ENCODE measurements at regions not wholly inside any gene's neighbourhood (a gene's known extent, or its start where the extent isn't known, plus 50 kb on each side); places are given as distances from the start of the nearest gene placed in this dataset.

- no peak for TF ChIP-seq CTCF (IDR thresholded peaks at IDR 0.05; ENCODE audit: low read depth, low read length)
- Histone ChIP-seq H3K36me3 (no peaks in the 10 kb centered on the region), H3K27me3 (ENCODE audit: insufficient read depth, low read depth, severe bottlenecking) (no peaks in the 10 kb centered on the region), H3K27ac (no peak overlapping the region), H3K4me3 (ENCODE audit: low read depth, low read length) (no peak overlapping the region), H3K9me3 (ENCODE audit: severe bottlenecking) (no peaks in the 10 kb centered on the region)
- no peak for DNase-seq
Measured at GRCh38 chr16:82452004-82452756, 174.6 kb upstream of the CDH13 start.

GRCh38 chr16:82451449-82451848 is 175.3 kb upstream of the CDH13 start:
- H3K36me3 ChIP-seq, result no peaks in the 10 kb centered on the region
- H3K27ac ChIP-seq, result no peak overlapping the region
- TF ChIP-seq CTCF (IDR thresholded peaks at IDR 0.05; ENCODE audit: low read depth, low read length), result no peak
- H3K9me3 ChIP-seq (ENCODE audit: severe bottlenecking), result no peaks in the 10 kb centered on the region
- DNase-seq, result no peak
- no peak overlapping the region for H3K4me3 ChIP-seq (ENCODE audit: low read depth, low read length)
- no peaks in the 10 kb centered on the region for H3K27me3 ChIP-seq (ENCODE audit: insufficient read depth, low read depth, severe bottlenecking)

- Histone ChIP-seq H3K27me3 (ENCODE audit: insufficient read depth, low read depth, severe bottlenecking) (no peaks in the 10 kb centered on the region), H3K27ac (no peak overlapping the region), H3K36me3 (no peaks in the 10 kb centered on the region), H3K4me3 (ENCODE audit: low read depth, low read length) (no peak overlapping the region), H3K9me3 (ENCODE audit: severe bottlenecking) (no peaks in the 10 kb centered on the region)
- no peak for DNase-seq
- TF ChIP-seq CTCF (IDR thresholded peaks at IDR 0.05; ENCODE audit: low read depth, low read length), result no peak
Measured at GRCh38 chr16:82440336-82440735, 186.4 kb upstream of the CDH13 start.

GRCh38 chr16:82439678-82440293 is 187.0 kb upstream of the CDH13 start:
- Histone ChIP-seq H3K27me3 (ENCODE audit: insufficient read depth, low read depth, severe bottlenecking) (no peaks in the 10 kb centered on the region), H3K4me3 (ENCODE audit: low read depth, low read length) (no peak overlapping the region), H3K9me3 (ENCODE audit: severe bottlenecking) (no peaks in the 10 kb centered on the region), H3K27ac (no peak overlapping the region), H3K36me3 (no peaks in the 10 kb centered on the region)
- peak; percentile 9 for DNase-seq
- TF ChIP-seq CTCF (IDR thresholded peaks at IDR 0.05; ENCODE audit: low read depth, low read length), result peak; percentile 57

GRCh38 chr16:82433042-82433441 is 193.7 kb upstream of the CDH13 start:
- TF ChIP-seq CTCF (IDR thresholded peaks at IDR 0.05; ENCODE audit: low read depth, low read length), result no peak
- no peaks in the 10 kb centered on the region for H3K36me3 ChIP-seq
- no peaks in the 10 kb centered on the region for H3K9me3 ChIP-seq (ENCODE audit: severe bottlenecking)
- no peak overlapping the region for H3K27ac ChIP-seq
- no peak overlapping the region for H3K4me3 ChIP-seq (ENCODE audit: low read depth, low read length)
- no peaks in the 10 kb centered on the region for H3K27me3 ChIP-seq (ENCODE audit: insufficient read depth, low read depth, severe bottlenecking)
- DNase-seq, result no peak
